ENCODE measurements at regions not wholly inside any gene's neighbourhood (a gene's known extent, or its start where the extent isn't known, plus 50 kb on each side); places are given as distances from the start of the nearest gene placed in this dataset.

DNA sequence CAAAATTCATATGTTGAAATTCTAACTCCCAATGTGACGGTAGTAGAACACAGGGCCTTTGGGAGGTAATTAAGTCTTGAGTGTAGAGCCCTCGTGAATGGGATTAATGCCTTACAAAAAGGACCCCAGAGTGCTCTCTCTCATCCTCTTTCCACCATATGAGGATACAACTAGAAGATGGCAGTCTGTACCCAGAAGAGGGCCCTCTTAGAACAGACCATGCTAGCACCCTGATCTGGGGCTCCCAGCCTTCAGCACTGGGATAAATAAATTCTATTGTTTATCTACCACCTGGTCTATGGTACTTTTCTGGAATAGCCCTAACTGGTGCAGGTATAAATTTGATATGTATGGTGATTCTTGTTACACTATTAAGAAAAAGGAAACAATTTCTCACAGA lies 332.3 kb downstream of the BRINP1 start:
- CTCF ChIA-PET = no interaction called here
- no peak for DNase-seq
- no peaks in the 10 kb centered on the region for H3K9me3 Mint-ChIP-seq (ENCODE audit: insufficient read depth)
- no peaks in the 10 kb centered on the region for H3K4me1 Mint-ChIP-seq (ENCODE audit: low read depth)
- no peaks in the 10 kb centered on the region for H3K27me3 Mint-ChIP-seq (ENCODE audit: low read depth)
- no peak overlapping the region for H3K27ac Mint-ChIP-seq
- POLR2A ChIA-PET = no interaction called here
- no peak for ATAC-seq
- H3K4me3 Mint-ChIP-seq = no peak overlapping the region
- H3K36me3 Mint-ChIP-seq (ENCODE audit: low read depth) = no peaks in the 10 kb centered on the region

- H3K9me3 Mint-ChIP-seq (ENCODE audit: insufficient read depth) = no peaks in the 10 kb centered on the region
- no peaks in the 10 kb centered on the region for H3K4me1 Mint-ChIP-seq (ENCODE audit: low read depth)
- ChIA-PET POLR2A (no interaction called here), CTCF (no interaction called here)
- no peak for DNase-seq
- no peak overlapping the region for H3K4me3 Mint-ChIP-seq
- H3K36me3 Mint-ChIP-seq (ENCODE audit: low read depth) = no peaks in the 10 kb centered on the region
- H3K27ac Mint-ChIP-seq = no peak overlapping the region
- ATAC-seq = no peak
- no peaks in the 10 kb centered on the region for H3K27me3 Mint-ChIP-seq (ENCODE audit: low read depth)
Observed at GRCh38 chr9:119043996-119044395, 325.2 kb downstream of the BRINP1 start.

DNA sequence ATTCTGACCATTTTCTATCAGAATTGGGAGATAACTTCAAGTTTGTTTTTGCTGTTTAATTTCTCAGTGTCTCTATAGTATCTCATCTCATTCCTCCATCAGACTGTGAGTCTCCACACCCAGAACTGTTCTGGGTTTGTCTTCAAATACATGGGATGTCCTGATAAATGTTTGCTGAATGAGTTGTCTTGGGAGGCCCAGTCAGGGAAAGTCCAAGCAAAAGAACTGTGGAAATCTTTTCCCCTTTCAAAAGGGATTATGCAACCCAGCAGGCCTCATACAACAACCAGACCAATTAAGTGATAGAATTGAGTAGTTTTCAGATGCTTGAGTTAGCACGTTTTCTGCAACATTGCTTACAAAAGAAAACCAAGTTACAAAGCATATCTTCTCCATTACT lies 324.4 kb downstream of the BRINP1 start:
- no peak for DNase-seq
- no peak for ATAC-seq
- POLR2A ChIA-PET = no interaction called here
- H3K27ac Mint-ChIP-seq = no peak overlapping the region
- CTCF ChIA-PET = no interaction called here
- H3K27me3 Mint-ChIP-seq (ENCODE audit: low read depth) = no peaks in the 10 kb centered on the region
- H3K4me3 Mint-ChIP-seq = no peak overlapping the region
- H3K9me3 Mint-ChIP-seq (ENCODE audit: insufficient read depth) = no peaks in the 10 kb centered on the region
- no peaks in the 10 kb centered on the region for H3K4me1 Mint-ChIP-seq (ENCODE audit: low read depth)
- no peaks in the 10 kb centered on the region for H3K36me3 Mint-ChIP-seq (ENCODE audit: low read depth)

DNA sequence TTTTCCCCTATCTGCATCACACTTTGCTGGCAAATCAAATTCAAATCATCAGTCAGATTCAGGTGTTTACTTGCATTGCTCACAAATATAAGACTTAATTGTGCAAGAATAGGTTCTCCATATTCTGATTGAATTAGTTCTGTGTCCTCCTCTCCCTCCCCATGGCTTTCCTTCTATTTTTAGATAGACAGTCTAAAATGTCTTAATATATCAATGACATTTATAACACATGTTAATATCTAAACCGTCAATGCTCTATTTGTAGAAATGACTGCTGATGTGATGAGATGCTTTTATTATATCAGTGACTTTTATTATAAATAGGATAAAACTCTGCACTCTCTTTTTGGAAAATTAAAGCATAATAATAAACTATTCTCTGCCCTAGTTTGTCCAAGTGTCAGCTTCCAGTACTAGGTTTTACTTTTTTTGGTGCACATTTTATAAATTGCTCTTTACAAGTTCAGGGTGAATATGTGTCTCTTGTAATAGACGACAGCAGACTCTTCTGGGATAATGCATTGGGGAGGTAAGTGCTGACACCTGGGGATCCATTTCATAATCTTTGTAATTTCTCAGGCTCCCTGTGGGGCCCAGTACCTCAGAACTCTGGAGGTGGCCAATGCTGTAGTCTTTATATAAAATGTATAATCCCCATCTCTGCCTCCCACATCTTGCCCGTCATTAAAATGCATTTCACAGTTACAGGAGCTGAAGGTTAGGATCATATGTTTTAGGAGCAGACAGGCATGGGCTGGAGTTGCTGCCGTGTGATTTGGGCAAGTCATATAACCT lies 321.5 kb downstream of the BRINP1 start:
- H3K4me3 Mint-ChIP-seq = no peak overlapping the region
- POLR2A ChIA-PET = no interaction called here
- ATAC-seq (no peak), DNase-seq (no peak)
- no peaks in the 10 kb centered on the region for H3K27me3 Mint-ChIP-seq (ENCODE audit: low read depth)
- H3K4me1 Mint-ChIP-seq (ENCODE audit: low read depth) = no peaks in the 10 kb centered on the region
- CTCF ChIA-PET = no interaction called here
- H3K9me3 Mint-ChIP-seq (ENCODE audit: insufficient read depth) = no peaks in the 10 kb centered on the region
- no peaks in the 10 kb centered on the region for H3K36me3 Mint-ChIP-seq (ENCODE audit: low read depth)
- H3K27ac Mint-ChIP-seq = no peak overlapping the region

GRCh38 chr9:119050281-119050680 lies 319.0 kb downstream of the BRINP1 start:
- H3K4me1 Mint-ChIP-seq (ENCODE audit: low read depth) = no peaks in the 10 kb centered on the region
- no peaks in the 10 kb centered on the region for H3K9me3 Mint-ChIP-seq (ENCODE audit: insufficient read depth)
- H3K27me3 Mint-ChIP-seq (ENCODE audit: low read depth) = no peaks in the 10 kb centered on the region
- ATAC-seq = no peak
- no peak for DNase-seq
- H3K27ac Mint-ChIP-seq = no peak overlapping the region
- ChIA-PET POLR2A (no interaction called here), CTCF (no interaction called here)
- no peaks in the 10 kb centered on the region for H3K36me3 Mint-ChIP-seq (ENCODE audit: low read depth)
- no peak overlapping the region for H3K4me3 Mint-ChIP-seq

DNA sequence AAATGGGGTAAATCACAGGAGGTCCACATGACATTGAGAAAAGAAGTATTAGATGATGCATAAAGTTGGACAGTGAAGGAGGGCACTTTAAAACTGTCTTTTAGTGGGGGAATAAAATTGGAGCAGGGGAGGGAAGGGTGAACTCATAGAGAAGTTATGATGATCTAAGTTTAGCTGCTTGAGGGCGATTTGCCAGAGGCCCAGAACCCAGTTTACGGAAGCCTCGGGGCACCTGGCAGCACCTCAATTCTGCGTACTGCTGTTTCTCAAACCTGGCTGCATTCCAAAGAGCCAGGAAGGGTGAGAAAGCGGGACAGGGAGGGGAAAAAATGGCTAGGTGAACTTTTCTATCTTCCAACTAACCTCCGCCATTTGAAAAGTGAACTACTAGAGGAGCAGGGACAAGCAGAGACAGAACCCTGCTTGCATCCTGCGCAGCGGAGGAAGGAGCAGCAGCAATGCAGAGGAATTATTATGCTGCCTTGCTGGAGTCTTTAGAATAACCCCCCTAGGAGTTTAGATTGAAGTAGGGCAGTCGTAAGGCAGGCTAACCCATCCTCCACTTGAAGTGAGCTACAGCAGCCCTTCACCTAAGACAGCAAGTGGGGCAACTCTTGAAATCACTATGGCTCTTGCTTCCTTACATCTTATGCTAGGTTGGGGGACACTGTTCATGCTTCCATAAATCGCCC lies 316.8 kb downstream of the BRINP1 start:
- no peaks in the 10 kb centered on the region for H3K36me3 Mint-ChIP-seq (ENCODE audit: low read depth)
- DNase-seq (no peak), ATAC-seq (no peak)
- H3K27me3 Mint-ChIP-seq (ENCODE audit: low read depth) = no peaks in the 10 kb centered on the region
- POLR2A ChIA-PET = no interaction called here
- no peak overlapping the region for H3K4me3 Mint-ChIP-seq
- no peak overlapping the region for H3K27ac Mint-ChIP-seq
- CTCF ChIA-PET = no interaction called here
- no peaks in the 10 kb centered on the region for H3K4me1 Mint-ChIP-seq (ENCODE audit: low read depth)
- H3K9me3 Mint-ChIP-seq (ENCODE audit: insufficient read depth) = no peaks in the 10 kb centered on the region

GRCh38 chr9:119053070-119053469 lies 316.2 kb downstream of the BRINP1 start:
- no peak for ATAC-seq
- DNase-seq = no peak
- POLR2A ChIA-PET = no interaction called here

DNA sequence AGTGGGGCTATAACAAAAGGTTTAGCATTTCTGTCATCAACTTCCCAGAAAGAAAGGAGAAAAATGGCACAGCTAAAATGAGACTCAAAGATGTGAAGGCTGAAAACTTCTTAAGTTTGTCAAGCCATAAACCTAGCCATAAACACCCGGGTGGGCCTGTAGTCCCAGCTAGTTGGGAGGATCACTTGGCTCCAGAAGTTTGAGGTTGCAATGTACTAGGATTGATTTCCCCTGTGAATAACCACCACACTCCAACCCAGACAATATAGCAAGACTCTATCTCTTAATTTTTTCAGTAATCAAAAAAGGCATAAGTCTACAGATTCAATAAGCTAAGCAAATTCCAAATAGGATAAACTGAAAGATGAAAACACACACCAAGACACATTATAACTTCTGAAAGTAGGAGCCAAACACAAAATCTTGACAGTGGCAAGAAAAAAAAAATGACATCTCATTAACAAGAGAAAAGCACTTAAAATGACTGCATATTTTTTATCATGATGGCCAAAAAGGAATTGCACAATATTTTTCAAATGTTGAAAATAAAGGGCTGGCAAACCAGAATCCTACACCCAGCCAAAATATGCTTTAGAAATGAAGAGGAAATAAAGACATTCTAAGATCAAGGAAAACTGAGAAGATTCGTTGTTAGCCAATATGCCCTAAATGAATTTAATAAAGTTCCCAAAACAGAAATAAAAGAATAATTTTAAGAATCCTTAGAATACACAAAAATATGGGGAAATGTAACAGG lies 308.4 kb downstream of the BRINP1 start:
- Mint-ChIP-seq H3K4me1 (ENCODE audit: low read depth) (no peaks in the 10 kb centered on the region), H3K36me3 (ENCODE audit: low read depth) (no peaks in the 10 kb centered on the region), H3K4me3 (no peak overlapping the region), H3K9me3 (ENCODE audit: insufficient read depth) (no peaks in the 10 kb centered on the region), H3K27me3 (ENCODE audit: low read depth) (no peaks in the 10 kb centered on the region), H3K27ac (no peak overlapping the region)
- no peak for DNase-seq
- ATAC-seq = no peak
- ChIA-PET CTCF (no interaction called here), POLR2A (no interaction called here)

More at GRCh38 chr9:119053070-119053469, 316.2 kb downstream of the BRINP1 start:
- no peaks in the 10 kb centered on the region for H3K9me3 Mint-ChIP-seq (ENCODE audit: insufficient read depth)
- H3K36me3 Mint-ChIP-seq (ENCODE audit: low read depth) = no peaks in the 10 kb centered on the region
- H3K4me3 Mint-ChIP-seq = no peak overlapping the region
- no peaks in the 10 kb centered on the region for H3K27me3 Mint-ChIP-seq (ENCODE audit: low read depth)
- CTCF ChIA-PET = no interaction called here
- no peaks in the 10 kb centered on the region for H3K4me1 Mint-ChIP-seq (ENCODE audit: low read depth)
- H3K27ac Mint-ChIP-seq = no peak overlapping the region

DNA sequence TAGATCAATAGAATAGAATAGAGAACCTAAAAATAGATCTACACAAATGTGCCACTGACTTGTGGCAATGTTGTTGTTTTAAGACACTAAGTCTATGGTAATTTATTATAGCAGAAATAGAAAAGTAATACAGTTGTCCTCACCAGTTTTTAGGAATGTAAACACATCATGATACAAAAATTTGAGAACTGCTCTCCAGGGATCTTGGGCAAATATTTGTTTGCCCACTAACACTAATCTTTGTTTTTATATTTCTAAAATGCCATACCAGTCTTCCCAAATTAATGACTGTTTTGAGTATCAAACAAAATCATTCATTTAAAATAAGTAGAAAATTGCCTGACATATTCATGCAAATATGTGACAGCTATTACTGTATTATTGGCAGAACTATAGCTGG lies 297.6 kb downstream of the BRINP1 start:
- no peak for ATAC-seq
- CTCF ChIA-PET = no interaction called here

GRCh38 chr9:119074017-119074416 lies 295.2 kb downstream of the BRINP1 start:
- Mint-ChIP-seq H3K4me3 (no peak overlapping the region), H3K9me3 (ENCODE audit: insufficient read depth) (peaks cover 9% of the 10 kb centered on the region), H3K36me3 (ENCODE audit: low read depth) (no peaks in the 10 kb centered on the region), H3K4me1 (ENCODE audit: low read depth) (peaks cover 2% of the 10 kb centered on the region), H3K27ac (no peak overlapping the region), H3K27me3 (ENCODE audit: low read depth) (no peaks in the 10 kb centered on the region)
- POLR2A ChIA-PET = no interaction called here
- DNase-seq (no peak), ATAC-seq (no peak)
- CTCF ChIA-PET = no interaction called here

More for the DNA sequence above, 297.6 kb downstream of the BRINP1 start:
- peaks cover 9% of the 10 kb centered on the region for H3K9me3 Mint-ChIP-seq (ENCODE audit: insufficient read depth)
- no peaks in the 10 kb centered on the region for H3K27me3 Mint-ChIP-seq (ENCODE audit: low read depth)
- no peaks in the 10 kb centered on the region for H3K36me3 Mint-ChIP-seq (ENCODE audit: low read depth)
- H3K27ac Mint-ChIP-seq = no peak overlapping the region
- DNase-seq = no peak
- peaks cover 2% of the 10 kb centered on the region for H3K4me1 Mint-ChIP-seq (ENCODE audit: low read depth)
- H3K4me3 Mint-ChIP-seq = no peak overlapping the region
- POLR2A ChIA-PET = no interaction called here

GRCh38 chr9:119078015-119078414 lies 291.2 kb downstream of the BRINP1 start:
- H3K4me3 Mint-ChIP-seq = no peak overlapping the region
- no peak for ATAC-seq
- H3K27me3 Mint-ChIP-seq (ENCODE audit: low read depth) = no peaks in the 10 kb centered on the region
- ChIA-PET POLR2A (no interaction called here), CTCF (no interaction called here)
- H3K4me1 Mint-ChIP-seq (ENCODE audit: low read depth) = peaks cover 2% of the 10 kb centered on the region
- no peak for DNase-seq
- H3K36me3 Mint-ChIP-seq (ENCODE audit: low read depth) = no peaks in the 10 kb centered on the region
- no peak overlapping the region for H3K27ac Mint-ChIP-seq
- H3K9me3 Mint-ChIP-seq (ENCODE audit: insufficient read depth) = no peaks in the 10 kb centered on the region

- ATAC-seq (no peak), DNase-seq (no peak)
- H3K4me1 Mint-ChIP-seq (ENCODE audit: low read depth) = no peaks in the 10 kb centered on the region
- ChIA-PET CTCF (no interaction called here), POLR2A (no interaction called here)
- no peaks in the 10 kb centered on the region for H3K9me3 Mint-ChIP-seq (ENCODE audit: insufficient read depth)
- H3K27me3 Mint-ChIP-seq (ENCODE audit: low read depth) = no peaks in the 10 kb centered on the region
- H3K27ac Mint-ChIP-seq = no peak overlapping the region
- no peak overlapping the region for H3K4me3 Mint-ChIP-seq
- H3K36me3 Mint-ChIP-seq (ENCODE audit: low read depth) = no peaks in the 10 kb centered on the region
Observed at GRCh38 chr9:119083673-119084072, 285.6 kb downstream of the BRINP1 start.

All from activated CD8-positive, alpha-beta T cell treated with anti-CD3 and anti-CD28 coated beads, Interleukin-2, amount 10 ng/mL, durations not matched to agents 7 days and 5 days (primary cell).